MCF 10A (cell line): ENCODE measurements at regions not wholly inside any gene's neighbourhood (a gene's known extent, or its start where the extent isn't known, plus 50 kb on each side); places are given as distances from the start of the nearest gene placed in this dataset.

Source experiments
- BruUV-seq: library from RNA; stranded (reverse); fragments of 400-500 nt; replicated peaks from 2 replicates; lab custom pipeline; 2021; lab: Mats Ljungman, UMichigan
- CTCF ChIA-PET: fragments of 300-600 bp; sonication (Branson Sonifier 250); formaldehyde crosslinking; extraction: SDS; loops from one replicate; lab custom pipeline; 2021; ENCODE audit warnings: antibody characterized with exemption, inconsistent platforms; lab: Yijun Ruan, JAX
- POLR2A ChIA-PET: fragments of 300-600, 350-650 bp; sonication (Branson Sonifier 250); formaldehyde crosslinking; extraction: SDS; loops from one replicate; lab custom pipeline; 2020; ENCODE audit warnings: antibody characterized with exemption, inconsistent platforms; lab: Yijun Ruan, JAX
- DNase-seq: peaks from one replicate; pipeline ENCODE4 v3.0.0-alpha.2; 2018; ENCODE audit not compliant: unreplicated experiment
- H3K27ac Mint-ChIP-seq: one replicate; pipeline ENCODE4 v1.8.0; 2022; ENCODE audit warnings: mild to moderate bottlenecking, low read depth, mixed read lengths; ENCODE audit not compliant: unreplicated experiment
- H3K27me3 Mint-ChIP-seq: one replicate; pipeline ENCODE4 v1.8.0; 2022; ENCODE audit warnings: mixed read lengths; ENCODE audit not compliant: insufficient read depth, unreplicated experiment
- H3K36me3 Mint-ChIP-seq: one replicate; pipeline ENCODE4 v1.8.0; 2022; ENCODE audit warnings: mild to moderate bottlenecking, moderate library complexity, mixed read lengths; ENCODE audit not compliant: insufficient read depth, unreplicated experiment
- H3K4me1 Mint-ChIP-seq: one replicate; pipeline ENCODE4 v1.8.0; 2022; ENCODE audit warnings: mixed read lengths; ENCODE audit not compliant: insufficient read depth, unreplicated experiment
- H3K4me3 Mint-ChIP-seq: one replicate; pipeline ENCODE4 v1.8.0; 2022; ENCODE audit warnings: mild to moderate bottlenecking, moderate library complexity, mixed read lengths; ENCODE audit not compliant: unreplicated experiment
- H3K9me3 Mint-ChIP-seq: one replicate; pipeline ENCODE4 v1.8.0; 2022; ENCODE audit warnings: mixed read lengths; ENCODE audit not compliant: unreplicated experiment
- intact Hi-C: fragments of 100-400 bp; cut with micrococcal nuclease; formaldehyde crosslinking; loops from 2 replicates; pipeline ENCODE4 v1.14.1; 2022
- TF ChIP-seq, protein P1 (sequence below): fragments of 200-600 bp; IDR thresholded peaks from one replicate; pipeline ENCODE4 v1.8.0; 2022; ENCODE audit warnings: antibody characterized with exemption, mild to moderate bottlenecking; ENCODE audit not compliant: unreplicated experiment

DNA sequence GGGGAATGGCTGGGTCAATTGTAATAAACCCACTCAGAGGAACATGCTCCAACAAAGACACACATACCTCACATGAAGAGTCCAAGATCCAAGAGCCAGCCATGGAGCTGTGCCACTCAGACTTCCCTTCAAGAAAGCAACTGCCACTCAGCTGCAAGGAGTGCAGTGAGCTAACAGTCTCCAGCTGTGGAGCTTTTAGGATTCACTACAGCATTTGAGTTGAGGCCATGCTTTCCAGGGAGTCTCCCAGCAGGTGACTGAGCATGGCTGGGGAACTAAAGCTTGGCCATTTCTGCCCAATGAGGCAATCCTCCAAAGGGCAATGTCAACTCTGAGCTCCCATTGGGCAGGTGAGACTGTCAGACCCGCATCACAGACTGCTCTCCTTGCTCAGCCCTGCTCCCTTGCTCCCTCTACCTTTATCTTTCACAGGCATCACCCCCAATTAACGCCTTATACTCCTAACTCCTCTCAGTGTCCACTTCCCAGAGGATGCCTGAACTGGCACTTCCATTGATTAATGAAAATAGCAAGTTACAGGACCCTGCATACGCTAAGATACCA, 165.3 kb upstream of the CTNNB1 start:
- TF ChIP-seq, protein P1, sequence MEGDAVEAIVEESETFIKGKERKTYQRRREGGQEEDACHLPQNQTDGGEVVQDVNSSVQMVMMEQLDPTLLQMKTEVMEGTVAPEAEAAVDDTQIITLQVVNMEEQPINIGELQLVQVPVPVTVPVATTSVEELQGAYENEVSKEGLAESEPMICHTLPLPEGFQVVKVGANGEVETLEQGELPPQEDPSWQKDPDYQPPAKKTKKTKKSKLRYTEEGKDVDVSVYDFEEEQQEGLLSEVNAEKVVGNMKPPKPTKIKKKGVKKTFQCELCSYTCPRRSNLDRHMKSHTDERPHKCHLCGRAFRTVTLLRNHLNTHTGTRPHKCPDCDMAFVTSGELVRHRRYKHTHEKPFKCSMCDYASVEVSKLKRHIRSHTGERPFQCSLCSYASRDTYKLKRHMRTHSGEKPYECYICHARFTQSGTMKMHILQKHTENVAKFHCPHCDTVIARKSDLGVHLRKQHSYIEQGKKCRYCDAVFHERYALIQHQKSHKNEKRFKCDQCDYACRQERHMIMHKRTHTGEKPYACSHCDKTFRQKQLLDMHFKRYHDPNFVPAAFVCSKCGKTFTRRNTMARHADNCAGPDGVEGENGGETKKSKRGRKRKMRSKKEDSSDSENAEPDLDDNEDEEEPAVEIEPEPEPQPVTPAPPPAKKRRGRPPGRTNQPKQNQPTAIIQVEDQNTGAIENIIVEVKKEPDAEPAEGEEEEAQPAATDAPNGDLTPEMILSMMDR: no peak
- Mint-ChIP-seq H3K9me3 (no peaks in the 10 kb centered on the region), H3K36me3 (no peaks in the 10 kb centered on the region), H3K4me3 (no peak overlapping the region), H3K27ac (no peak overlapping the region), H3K27me3 (peaks cover 19% of the 10 kb centered on the region), H3K4me1 (no peaks in the 10 kb centered on the region)
- intact Hi-C loops: no loop called here
- CTCF ChIA-PET: interaction anchor here (1.0 kb wide), 1 partner anchor 9 kb away, joined by 4 read pairs; no protein-coding TSS in a partner anchor
- POLR2A ChIA-PET: no interaction called here
- BruUV-seq: no TSS peak
- DNase-seq: peak; percentile 16

DNA sequence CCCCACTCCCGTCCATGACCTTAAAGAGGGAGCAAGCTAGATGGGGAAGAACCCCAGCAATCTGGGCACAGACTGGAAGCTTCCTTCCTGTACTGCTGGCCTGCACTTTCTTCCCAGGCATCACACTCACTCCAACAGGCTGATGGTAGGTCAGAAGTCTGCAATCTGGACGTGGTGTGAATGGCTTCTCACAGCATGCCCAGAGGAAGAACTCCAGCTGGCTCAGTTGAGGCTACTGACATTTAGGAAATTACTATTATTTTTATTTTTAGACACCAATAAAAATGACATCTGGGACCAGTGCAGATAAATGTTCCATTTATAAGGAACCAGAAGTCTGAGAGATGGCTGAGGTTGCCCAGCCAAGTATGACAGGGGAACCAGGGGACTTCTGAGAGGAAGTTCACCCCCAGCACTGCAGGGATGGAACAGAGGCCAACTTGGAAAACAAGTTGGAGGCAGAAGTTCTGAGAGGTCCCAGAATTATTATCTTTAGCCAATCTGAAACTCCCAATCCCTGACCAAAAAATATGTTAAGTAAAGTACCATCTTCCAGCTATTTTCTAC, 163.8 kb upstream of the CTNNB1 start:
- no peak for DNase-seq
- Mint-ChIP-seq H3K4me1 (no peaks in the 10 kb centered on the region), H3K36me3 (no peaks in the 10 kb centered on the region), H3K9me3 (no peaks in the 10 kb centered on the region), H3K27me3 (peaks cover 19% of the 10 kb centered on the region), H3K4me3 (no peak overlapping the region), H3K27ac (no peak overlapping the region)
- intact Hi-C loops: no loop called here
- POLR2A ChIA-PET: interaction anchor here (0.7 kb wide), 1 partner anchor 64 kb away, joined by 3 read pairs; no protein-coding TSS in a partner anchor
- BruUV-seq: no TSS peak
- TF ChIP-seq, protein P1: no peak
- CTCF ChIA-PET: interaction anchor here (0.6 kb wide), 1 partner anchor 95 kb away, joined by 3 read pairs; no protein-coding TSS in a partner anchor

DNA sequence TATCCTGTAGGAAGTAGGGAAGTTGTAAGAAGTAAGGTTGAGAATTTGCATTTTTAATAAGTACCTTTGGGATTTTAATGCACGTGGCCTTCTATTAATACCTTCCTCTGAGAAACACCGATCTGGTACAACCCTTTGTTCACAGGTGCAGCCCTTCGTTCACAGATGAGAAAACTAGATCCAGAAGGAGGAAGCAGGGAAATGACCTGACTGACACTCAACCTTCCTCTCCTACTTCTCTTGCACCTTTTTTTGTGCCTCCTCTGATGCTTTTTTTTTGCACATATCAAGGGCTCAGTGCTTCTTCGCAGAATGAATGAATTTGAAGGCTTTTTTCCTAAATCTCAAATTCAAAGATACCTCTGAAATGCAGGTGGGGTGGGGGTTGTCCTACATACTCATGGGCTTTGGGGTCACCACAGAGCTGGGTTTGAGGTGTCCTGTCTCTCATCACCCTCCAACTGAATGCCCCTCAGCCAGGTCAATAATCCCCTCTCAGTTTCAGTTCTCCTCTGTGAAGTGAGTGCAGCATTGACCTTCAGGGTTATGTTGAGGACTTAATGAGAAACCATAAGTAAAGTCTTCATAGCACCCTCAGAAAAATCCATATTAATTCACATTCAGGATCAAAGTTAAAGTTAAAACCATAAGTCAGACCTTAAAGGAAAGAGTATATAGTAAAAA, 161.5 kb upstream of the CTNNB1 start:
- BruUV-seq: no TSS peak
- Mint-ChIP-seq H3K4me1 (no peaks in the 10 kb centered on the region), H3K9me3 (no peaks in the 10 kb centered on the region), H3K27ac (no peak overlapping the region), H3K36me3 (no peaks in the 10 kb centered on the region), H3K27me3 (peaks cover 19% of the 10 kb centered on the region), H3K4me3 (no peak overlapping the region)
- DNase-seq: no peak
- ChIA-PET POLR2A (no interaction called here), CTCF (interaction anchor here (0.6 kb wide), 1 partner anchor 1013 kb away, joined by 4 read pairs; no protein-coding TSS in a partner anchor)
- intact Hi-C loops: no loop called here
- TF ChIP-seq, protein P1: no peak

DNA sequence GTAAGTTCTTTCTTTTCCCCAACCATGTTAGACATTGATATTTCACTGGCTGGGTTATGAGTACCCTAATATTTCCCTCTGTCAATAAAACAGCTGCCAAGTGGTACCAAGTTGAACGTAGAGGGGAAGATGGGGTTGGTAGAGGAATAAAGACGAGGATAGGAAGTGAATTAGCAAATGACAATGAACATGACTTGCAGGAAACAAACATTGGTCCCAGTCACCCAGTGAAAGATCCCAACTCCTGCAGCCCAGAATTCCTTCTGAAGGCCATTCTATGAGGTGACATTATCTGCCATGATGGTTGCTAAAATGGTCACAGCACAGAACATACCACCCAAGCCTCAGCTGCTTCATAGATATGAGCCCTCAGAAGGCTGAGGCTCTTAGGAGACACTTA, 159.0 kb upstream of the CTNNB1 start:
- CTCF ChIA-PET: no interaction called here
- Mint-ChIP-seq H3K36me3 (no peaks in the 10 kb centered on the region), H3K9me3 (no peaks in the 10 kb centered on the region), H3K4me3 (no peak overlapping the region), H3K27ac (no peak overlapping the region), H3K4me1 (no peaks in the 10 kb centered on the region), H3K27me3 (peaks cover 19% of the 10 kb centered on the region)
- no TSS peak for BruUV-seq
- POLR2A ChIA-PET: no interaction called here
- TF ChIP-seq, protein P1: no peak
- no peak for DNase-seq
- intact Hi-C loops: no loop called here
